Psoas muscle (tissue), 7 donors: ENCODE measurements at regions not wholly inside any gene's neighbourhood (a gene's known extent, or its start where the extent isn't known, plus 50 kb on each side); places are given as distances from the start of the nearest gene placed in this dataset.

Experiments
- ATAC-seq, 4 donors: fragments of 200-7000 bp; cut with Tn5 transposase; one replicate each; pipeline ENCODE4 v1.9.1; 2020; ENCODE audit warnings: moderate library complexity in 3 of 4, mild to moderate bottlenecking in 2 of 4
- DNase-seq, 2 donors: peaks; one replicate each; pipeline ENCODE4 v3.0.0-alpha.2; 2020
- H3K27ac ChIP-seq: fragments of 200-600 bp; one replicate; pipeline ENCODE4 v1.8.0; 2022
- H3K27me3 ChIP-seq, 3 donors: fragments of 200-600 bp in 1 of 3; one replicate each; pipeline versions ENCODE4 v1.6.1 to v1.8.0; 2013 to 2022; ENCODE audit warnings: low read length in 2 of 3, mild to moderate bottlenecking in 2 of 3, moderate library complexity in 1 of 3; ENCODE audit not compliant: insufficient read depth in 3 of 3
- H3K36me3 ChIP-seq, 2 donors: fragments of 200-600 bp in 1 of 2; one replicate each; pipeline versions ENCODE4 v1.6.1 to v1.8.0; 2013 to 2022; ENCODE audit warnings: low read depth in 1 of 2, mild to moderate bottlenecking in 1 of 2, moderate library complexity in 1 of 2; ENCODE audit not compliant: insufficient read depth in 1 of 2
- H3K4me1 ChIP-seq: fragments of 200-600 bp; one replicate; pipeline ENCODE4 v1.8.0; 2022
- H3K4me3 ChIP-seq: fragments of 200-600 bp; one replicate; pipeline ENCODE4 v1.8.0; 2022; ENCODE audit warnings: mild to moderate bottlenecking
- H3K9me3 ChIP-seq: fragments of 200-600 bp; one replicate; pipeline ENCODE4 v1.8.0; 2022
- WGBS, 3 donors: extraction: QIAGEN DNeasy Blood & Tissue Kit; methylation state at CpG; one replicate each; pipeline versions ENCODE4 v1.1.6 to v1.1.7; 2013; 5-methylcytosine and 5-hydroxymethylcytosine counted together
- intact Hi-C, 2 donors: fragments of 100-400 bp; cut with DNase I; formaldehyde crosslinking; loops; one replicate each; pipeline versions ENCODE4 v1.11.0 to v1.14.2; 2022
- TF ChIP-seq, protein P1 (sequence below): fragments of 200-600 bp; IDR thresholded peaks from one replicate; pipeline ENCODE4 v1.8.0; 2022; ENCODE audit warnings: antibody characterized with exemption
- donor health status: healthy with polysubstance abuse.
- donor health status: DM: no; HTN: no; CAD: no; lungs with moderate emphysema.
- donor health status: Bipolar disorder and iron deficiency.
- donor health status: healthy.
- donor health status: DM: yes; HTN: yes; CAD: no.
- donor health status: DM: no; HTN: no; CAD: no.
- donor health status: DM: yes; HTN: yes; CAD: no.

DNA sequence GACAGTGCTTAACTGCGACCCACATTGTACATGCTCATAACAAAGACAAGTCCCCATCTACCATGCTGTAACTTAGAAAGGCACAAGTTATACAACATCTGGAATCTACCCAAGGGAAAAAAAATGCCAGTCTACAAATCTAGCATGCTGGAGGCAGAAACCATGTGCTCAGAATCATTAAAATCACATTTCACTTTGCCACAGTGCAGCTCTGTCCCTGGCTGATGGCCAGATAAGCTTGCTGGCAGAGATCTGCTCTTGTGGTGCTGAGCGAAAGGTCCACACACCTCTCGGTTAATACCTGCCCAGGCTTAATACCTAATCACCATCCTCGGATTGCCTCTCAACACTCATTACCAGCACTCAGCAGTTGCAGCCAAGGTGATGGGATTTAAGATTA is 74.1 kb upstream of the UQCRFS1 start:
- Histone ChIP-seq H3K27me3 (no peaks in the 10 kb centered on the region), H3K27ac (no peak overlapping the region)
- 53 to 57% (median 56%) methylated on average over 4 of the region's 4 CpGs for WGBS, 3 donors

GRCh38 chr19:29288256-29288655 is 75.3 kb upstream of the UQCRFS1 start:
- intact Hi-C loops = no loop called here
- no peaks in the 10 kb centered on the region for H3K36me3 ChIP-seq
- ATAC-seq (no peak), DNase-seq (no peak)
- 71 to 87% (median 78%) methylated on average over 4 of the region's 4 CpGs for WGBS, 3 donors
- no peaks in the 10 kb centered on the region for H3K4me1 ChIP-seq
- TF ChIP-seq, protein P1, sequence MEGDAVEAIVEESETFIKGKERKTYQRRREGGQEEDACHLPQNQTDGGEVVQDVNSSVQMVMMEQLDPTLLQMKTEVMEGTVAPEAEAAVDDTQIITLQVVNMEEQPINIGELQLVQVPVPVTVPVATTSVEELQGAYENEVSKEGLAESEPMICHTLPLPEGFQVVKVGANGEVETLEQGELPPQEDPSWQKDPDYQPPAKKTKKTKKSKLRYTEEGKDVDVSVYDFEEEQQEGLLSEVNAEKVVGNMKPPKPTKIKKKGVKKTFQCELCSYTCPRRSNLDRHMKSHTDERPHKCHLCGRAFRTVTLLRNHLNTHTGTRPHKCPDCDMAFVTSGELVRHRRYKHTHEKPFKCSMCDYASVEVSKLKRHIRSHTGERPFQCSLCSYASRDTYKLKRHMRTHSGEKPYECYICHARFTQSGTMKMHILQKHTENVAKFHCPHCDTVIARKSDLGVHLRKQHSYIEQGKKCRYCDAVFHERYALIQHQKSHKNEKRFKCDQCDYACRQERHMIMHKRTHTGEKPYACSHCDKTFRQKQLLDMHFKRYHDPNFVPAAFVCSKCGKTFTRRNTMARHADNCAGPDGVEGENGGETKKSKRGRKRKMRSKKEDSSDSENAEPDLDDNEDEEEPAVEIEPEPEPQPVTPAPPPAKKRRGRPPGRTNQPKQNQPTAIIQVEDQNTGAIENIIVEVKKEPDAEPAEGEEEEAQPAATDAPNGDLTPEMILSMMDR = no peak
- no peak overlapping the region for H3K4me3 ChIP-seq
- H3K27ac ChIP-seq = no peak overlapping the region
- no peaks in the 10 kb centered on the region for H3K27me3 ChIP-seq
- no peaks in the 10 kb centered on the region for H3K9me3 ChIP-seq

More for the DNA sequence above, 74.1 kb upstream of the UQCRFS1 start:
- intact Hi-C loops = no loop called here
- DNase-seq (no peak), ATAC-seq (no peak)
- TF ChIP-seq, protein P1 = no peak
- H3K4me3 ChIP-seq = no peak overlapping the region
- no peaks in the 10 kb centered on the region for H3K4me1 ChIP-seq
- no peaks in the 10 kb centered on the region for H3K36me3 ChIP-seq
- H3K9me3 ChIP-seq = no peaks in the 10 kb centered on the region

DNA sequence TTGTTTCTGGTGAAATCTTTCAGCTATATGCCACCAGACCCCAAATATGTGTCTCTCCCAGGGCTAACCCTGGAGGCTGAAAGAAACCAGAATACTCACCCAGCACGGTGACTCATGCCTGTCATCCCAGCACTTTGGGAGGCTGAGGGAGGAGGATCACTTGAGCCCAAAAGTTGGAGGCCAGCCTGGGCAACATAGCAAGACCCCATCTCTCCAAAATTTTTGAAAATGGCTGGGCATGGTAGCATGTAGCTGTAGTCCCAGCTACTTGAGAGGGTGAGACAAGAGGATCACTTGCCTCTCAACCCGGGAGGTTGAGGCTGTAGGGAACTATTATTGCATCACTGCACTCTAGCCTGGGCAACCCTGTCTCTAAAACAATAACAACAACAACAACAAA is 76.1 kb upstream of the UQCRFS1 start:
- ATAC-seq = no peak
- no peak for DNase-seq
- Histone ChIP-seq H3K36me3 (no peaks in the 10 kb centered on the region), H3K27ac (no peak overlapping the region), H3K4me3 (no peak overlapping the region), H3K9me3 (no peaks in the 10 kb centered on the region), H3K27me3 (no peaks in the 10 kb centered on the region), H3K4me1 (no peaks in the 10 kb centered on the region)
- TF ChIP-seq, protein P1 = no peak
- WGBS, 3 donors = 76 to 92% (median 84%) methylated on average over 2 of the region's 2 CpGs
- intact Hi-C loops = no loop called here

DNA sequence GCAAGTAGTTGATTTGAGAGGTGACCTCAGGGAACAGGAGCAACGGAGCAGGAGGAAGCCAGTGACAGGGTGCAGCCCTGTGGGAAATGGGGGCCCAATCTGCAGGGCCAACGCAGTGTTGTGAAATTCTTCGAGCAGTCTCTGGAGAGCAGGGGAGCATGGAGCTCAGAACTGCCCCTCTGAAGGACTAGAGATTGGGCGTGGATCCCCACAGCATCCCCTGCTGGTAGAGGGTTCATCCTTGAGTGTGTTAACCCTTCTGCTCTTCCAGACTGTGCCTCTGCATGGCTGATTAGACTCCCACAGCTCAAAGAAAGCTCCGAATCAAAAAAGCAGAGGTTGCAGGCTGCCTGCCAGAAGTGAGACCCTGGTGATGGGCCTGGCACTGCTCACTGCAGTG is 77.9 kb upstream of the UQCRFS1 start:
- DNase-seq (no peak), ATAC-seq (no peak)
- Histone ChIP-seq H3K9me3 (no peaks in the 10 kb centered on the region), H3K4me1 (no peaks in the 10 kb centered on the region), H3K27ac (no peak overlapping the region), H3K4me3 (no peak overlapping the region), H3K27me3 (no peaks in the 10 kb centered on the region), H3K36me3 (no peaks in the 10 kb centered on the region)
- TF ChIP-seq, protein P1 = no peak
- WGBS, 3 donors = 51 to 57% (median 55%) methylated on average over 5 of the region's 5 CpGs
- intact Hi-C loops = no loop called here

- DNase-seq = no peak
These were observed 79.2 kb upstream of the UQCRFS1 start for GRCh38 chr19:29292153-29292552.

More at GRCh38 chr19:29292153-29292552, 79.2 kb upstream of the UQCRFS1 start:
- TF ChIP-seq, protein P1 = no peak
- no peaks in the 10 kb centered on the region for H3K36me3 ChIP-seq
- no peak for ATAC-seq
- intact Hi-C loops = no loop called here
- no peaks in the 10 kb centered on the region for H3K27me3 ChIP-seq
- 83 to 87% (median 86%) methylated on average over 5 of the region's 5 CpGs for WGBS, 3 donors
- H3K4me1 ChIP-seq = no peaks in the 10 kb centered on the region
- no peak overlapping the region for H3K27ac ChIP-seq
- no peaks in the 10 kb centered on the region for H3K9me3 ChIP-seq
- no peak overlapping the region for H3K4me3 ChIP-seq
